Testis (tissue), 2 donors: ENCODE measurements at regions not wholly inside any gene's neighbourhood (a gene's known extent, or its start where the extent isn't known, plus 50 kb on each side); places are given as distances from the start of the nearest gene placed in this dataset.
"Not testable (repeated sequence)": the region's sequence is repeated elsewhere in the genome, so short reads cannot be mapped to it uniquely, and the experiment has no call there.

Experiments used
- DNase-seq: peaks from one replicate; pipeline ENCODE4 v3.0.0-alpha.2; 2019
- H3K27ac ChIP-seq, 2 donors: fragments of 200-600 bp; sonication (generic); one replicate each; pipeline ENCODE4 v1.5.1; 2019
- H3K27me3 ChIP-seq: fragments of 200-600 bp; sonication (generic); one replicate; pipeline ENCODE4 v1.5.1; 2019
- H3K36me3 ChIP-seq: fragments of 200-600 bp; sonication (generic); one replicate; pipeline ENCODE4 v1.5.1; 2017; ENCODE audit warnings: low read depth; ENCODE audit errors: missing control alignments
- H3K4me1 ChIP-seq: fragments of 200-600 bp; sonication (generic); one replicate; pipeline ENCODE4 v1.5.1; 2019
- H3K4me3 ChIP-seq, 2 donors: fragments of 200-600 bp; sonication (generic); one replicate each; pipeline ENCODE4 v1.5.1; 2017 to 2019
- H3K9me3 ChIP-seq: fragments of 200-600 bp; sonication (generic); one replicate; pipeline ENCODE4 v1.5.1; 2017
- CTCF ChIP-seq, 3 experiments: fragments of 450-650 bp in 2 of 3; fragments of 200-600 bp in 1 of 3; sonication (generic) in 1 of 3; IDR thresholded peaks; one replicate each; pipeline ENCODE4 v1.5.1; 2016 to 2019; ENCODE audit warnings: antibody characterized with exemption in 3 of 3, mild to moderate bottlenecking in 2 of 3, moderate library complexity in 1 of 3
- POLR2A ChIP-seq: fragments of 450-650 bp; IDR thresholded peaks from one replicate; pipeline ENCODE4 v1.6.1; 2017; ENCODE audit warnings: antibody characterized with exemption, mild to moderate bottlenecking, moderate library complexity
- WGBS, 2 donors: methylation state at CpG; one replicate each; pipeline ENCODE4 v1.1.5; 2018; 5-methylcytosine and 5-hydroxymethylcytosine counted together
- intact Hi-C: fragments of 100-400 bp; cut with DNase I; formaldehyde crosslinking; loops from one replicate; pipeline ENCODE4 v1.15.1; 2023; ENCODE audit warnings: low total_unique reads

GRCh38 chr5:60444661-60445360 is 255.2 kb downstream of the DEPDC1B start:
- TF ChIP-seq CTCF (IDR thresholded peaks at IDR 0.05) (no peak), POLR2A (no peak)
- H3K9me3 ChIP-seq = no peaks in the 10 kb centered on the region
- no peak overlapping the region for H3K4me3 ChIP-seq
- no peak for DNase-seq
- 64 to 72% methylated on average over 5 of the region's 5 CpGs for WGBS, 2 donors
- H3K27ac ChIP-seq = no peak overlapping the region
- H3K36me3 ChIP-seq = no peaks in the 10 kb centered on the region
- H3K4me1 ChIP-seq = no peaks in the 10 kb centered on the region
- H3K27me3 ChIP-seq = no peaks in the 10 kb centered on the region
- intact Hi-C loops = no loop called here

GRCh38 chr5:60439552-60439951 is 260.4 kb downstream of the DEPDC1B start:
- no peak overlapping the region for H3K27ac ChIP-seq
- no peak for DNase-seq
- H3K27me3 ChIP-seq = no peaks in the 10 kb centered on the region
- 90 to 96% methylated on average over 1 of the region's 1 CpG for WGBS, 2 donors
- no peaks in the 10 kb centered on the region for H3K4me1 ChIP-seq
- TF ChIP-seq CTCF (IDR thresholded peaks at IDR 0.05) (no peak), POLR2A (no peak)
- intact Hi-C loops = no loop called here
- H3K9me3 ChIP-seq = no peaks in the 10 kb centered on the region
- H3K36me3 ChIP-seq = no peaks in the 10 kb centered on the region
- H3K4me3 ChIP-seq = no peak overlapping the region

GRCh38 chr5:60437308-60437707 is 262.7 kb downstream of the DEPDC1B start:
- Histone ChIP-seq H3K36me3 (no peaks in the 10 kb centered on the region), H3K27ac (no peak overlapping the region), H3K4me3 (no peak overlapping the region), H3K9me3 (no peaks in the 10 kb centered on the region), H3K27me3 (no peaks in the 10 kb centered on the region), H3K4me1 (no peaks in the 10 kb centered on the region)
- DNase-seq = no peak
- no peak for TF ChIP-seq CTCF (IDR thresholded peaks at IDR 0.05)
- no peak for TF ChIP-seq POLR2A
- intact Hi-C loops = no loop called here

- TF ChIP-seq CTCF (IDR thresholded peaks at IDR 0.05) (no peak), POLR2A (no peak)
- intact Hi-C loops = no loop called here
- Histone ChIP-seq H3K4me1 (no peaks in the 10 kb centered on the region), H3K27me3 (no peaks in the 10 kb centered on the region), H3K27ac (no peak overlapping the region), H3K36me3 (no peaks in the 10 kb centered on the region), H3K4me3 (no peak overlapping the region), H3K9me3 (no peaks in the 10 kb centered on the region)
- 73 to 83% methylated on average over 2 of the region's 2 CpGs for WGBS, 2 donors
- no peak for DNase-seq
These were observed 263.4 kb downstream of the DEPDC1B start for GRCh38 chr5:60436518-60436917.

- Histone ChIP-seq H3K4me3 (no peak overlapping the region), H3K27ac (no peak overlapping the region), H3K9me3 (no peaks in the 10 kb centered on the region), H3K4me1 (no peaks in the 10 kb centered on the region), H3K36me3 (no peaks in the 10 kb centered on the region), H3K27me3 (no peaks in the 10 kb centered on the region)
- no peak for DNase-seq
- no peak for TF ChIP-seq POLR2A
- TF ChIP-seq CTCF (IDR thresholded peaks at IDR 0.05) = no peak
- intact Hi-C loops = no loop called here
These were observed 264.2 kb downstream of the DEPDC1B start for GRCh38 chr5:60435808-60436207.

GRCh38 chr5:60426189-60426588 is 273.8 kb downstream of the DEPDC1B start:
- H3K36me3 ChIP-seq, H3K27ac ChIP-seq, DNase-seq, intact Hi-C loops, H3K9me3 ChIP-seq, H3K27me3 ChIP-seq, H3K4me1 ChIP-seq, H3K4me3 ChIP-seq: not testable (repeated sequence)
- 94% methylated on average over 3 of the region's 3 CpGs for WGBS, 2 donors

GRCh38 chr5:60420773-60421172 is 279.2 kb downstream of the DEPDC1B start:
- DNase-seq, H3K27me3 ChIP-seq, H3K36me3 ChIP-seq, H3K4me3 ChIP-seq, H3K4me1 ChIP-seq, H3K27ac ChIP-seq, H3K9me3 ChIP-seq, intact Hi-C loops: not testable (repeated sequence)
- WGBS, 2 donors = 94 to 100% methylated on average over 3 of the region's 3 CpGs
